HPDE6-E6E7 (cell line): ENCODE measurements at regions not wholly inside any gene's neighbourhood (a gene's known extent, or its start where the extent isn't known, plus 50 kb on each side); places are given as distances from the start of the nearest gene placed in this dataset.
A peak's percentile ranks its signal among the peaks of the same experiment; 100 is the strongest.

ENCODE experiments used
- DNase-seq: peaks from one replicate; pipeline ENCODE4 v3.0.0; 2011; ENCODE audit warnings: missing footprints; ENCODE audit errors: extremely low spot score

- no peak for DNase-seq
Observed at GRCh38 chr20:12022126-12022525, 104.4 kb downstream of the BTBD3 start.

GRCh38 chr20:12023194-12023795 lies 105.6 kb downstream of the BTBD3 start:
- no peak for DNase-seq

- no peak for DNase-seq
Observed at GRCh38 chr20:12028771-12029170, 111.1 kb downstream of the BTBD3 start.

GRCh38 chr20:12030470-12030869 lies 112.8 kb downstream of the BTBD3 start:
- DNase-seq = no peak

GRCh38 chr20:12036142-12036541 lies 118.4 kb downstream of the BTBD3 start:
- no peak for DNase-seq

- DNase-seq = no peak
Observed at GRCh38 chr20:12037521-12037920, 119.8 kb downstream of the BTBD3 start.

GRCh38 chr20:12040261-12040660 lies 122.6 kb downstream of the BTBD3 start:
- DNase-seq = no peak

GRCh38 chr20:12044969-12045368 lies 127.3 kb downstream of the BTBD3 start:
- no peak for DNase-seq

- DNase-seq = peak; percentile 20
Observed at GRCh38 chr20:12047838-12048432, 130.2 kb downstream of the BTBD3 start.

GRCh38 chr20:12049125-12049524 lies 131.4 kb downstream of the BTBD3 start:
- no peak for DNase-seq

GRCh38 chr20:12051206-12052163 lies 133.8 kb downstream of the BTBD3 start:
- DNase-seq = no peak

GRCh38 chr20:12053353-12053752 lies 135.7 kb downstream of the BTBD3 start:
- peak; percentile 69 for DNase-seq

- no peak for DNase-seq
Observed at GRCh38 chr20:12054556-12054955, 136.9 kb downstream of the BTBD3 start.

GRCh38 chr20:12055161-12055560 lies 137.5 kb downstream of the BTBD3 start:
- no peak for DNase-seq

- no peak for DNase-seq
Observed at GRCh38 chr20:12056839-12057238, 139.1 kb downstream of the BTBD3 start.

- DNase-seq = no peak
Observed at GRCh38 chr20:12057778-12058177, 140.1 kb downstream of the BTBD3 start.

GRCh38 chr20:12058216-12058615 lies 140.5 kb downstream of the BTBD3 start:
- no peak for DNase-seq

- DNase-seq = no peak
Observed at GRCh38 chr20:12061466-12061865, 143.8 kb downstream of the BTBD3 start.

- DNase-seq = no peak
Observed at GRCh38 chr20:12063106-12063684, 145.5 kb downstream of the BTBD3 start.

GRCh38 chr20:12064540-12064939 lies 146.8 kb downstream of the BTBD3 start:
- DNase-seq = no peak

GRCh38 chr20:12067686-12068085 lies 150.0 kb downstream of the BTBD3 start:
- DNase-seq = no peak

GRCh38 chr20:12068121-12068520 lies 150.4 kb downstream of the BTBD3 start:
- no peak for DNase-seq
